GM18861 (cell line): ENCODE measurements at regions not wholly inside any gene's neighbourhood (a gene's known extent, or its start where the extent isn't known, plus 50 kb on each side); places are given as distances from the start of the nearest gene placed in this dataset.

ENCODE experiments used
- ATAC-seq: cut with Tn5 transposase; IDR thresholded peaks from one replicate; pipeline ENCODE4 v1.9.1; 2021; ENCODE audit not compliant: unreplicated experiment

- no peak for ATAC-seq
Observed at GRCh38 chrX:68897118-68897945, 68.5 kb downstream of the EFNB1 start.

DNA sequence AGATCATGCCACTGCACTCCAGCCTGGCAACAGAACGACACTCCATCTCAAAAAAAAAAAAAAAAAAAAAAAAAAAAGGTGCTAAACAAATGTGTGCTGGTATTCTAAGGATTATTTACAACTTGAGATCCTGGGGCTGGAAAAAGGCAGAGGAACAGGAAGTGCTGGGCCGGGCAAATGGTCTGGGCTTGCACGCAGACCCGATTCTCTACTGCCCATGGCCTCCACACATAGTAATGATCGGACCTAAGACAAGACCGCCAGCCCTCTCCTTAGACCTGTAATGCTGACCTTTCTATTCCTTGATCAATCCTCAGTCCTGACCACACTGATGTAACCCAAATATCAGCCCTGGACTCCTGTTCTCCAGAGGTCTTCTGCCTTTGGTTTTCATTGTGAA is 67.8 kb downstream of the EFNB1 start:
- no peak for ATAC-seq

- no peak for ATAC-seq
Observed at GRCh38 chrX:68895778-68896177, 67.0 kb downstream of the EFNB1 start.

- ATAC-seq: no peak
Observed at GRCh38 chrX:68895341-68895755, 66.5 kb downstream of the EFNB1 start.

GRCh38 chrX:68894513-68895340 is 65.9 kb downstream of the EFNB1 start:
- ATAC-seq: no peak

- ATAC-seq: no peak
Observed at GRCh38 chrX:68894142-68894512, 65.3 kb downstream of the EFNB1 start.

DNA sequence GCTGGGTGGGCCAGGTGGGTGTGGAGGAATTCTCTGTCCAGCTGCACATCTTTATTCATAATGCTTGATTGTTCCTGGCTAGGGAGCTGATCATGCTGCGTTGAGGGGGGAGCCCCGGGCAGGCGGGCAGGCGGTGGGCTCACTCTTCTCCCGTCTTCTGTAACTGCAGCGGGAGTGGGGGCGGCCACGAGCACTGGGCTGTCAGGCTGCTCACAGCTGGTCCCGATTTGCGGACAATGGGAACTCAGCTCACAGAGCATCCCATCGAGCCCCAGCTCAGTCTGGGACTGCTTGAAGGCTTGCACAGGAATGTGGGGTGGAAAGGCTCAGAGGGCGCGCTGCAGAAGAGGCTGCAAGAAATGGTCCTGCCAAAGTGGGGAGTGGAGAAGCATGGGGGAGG is 63.8 kb downstream of the EFNB1 start:
- ATAC-seq: no peak

DNA sequence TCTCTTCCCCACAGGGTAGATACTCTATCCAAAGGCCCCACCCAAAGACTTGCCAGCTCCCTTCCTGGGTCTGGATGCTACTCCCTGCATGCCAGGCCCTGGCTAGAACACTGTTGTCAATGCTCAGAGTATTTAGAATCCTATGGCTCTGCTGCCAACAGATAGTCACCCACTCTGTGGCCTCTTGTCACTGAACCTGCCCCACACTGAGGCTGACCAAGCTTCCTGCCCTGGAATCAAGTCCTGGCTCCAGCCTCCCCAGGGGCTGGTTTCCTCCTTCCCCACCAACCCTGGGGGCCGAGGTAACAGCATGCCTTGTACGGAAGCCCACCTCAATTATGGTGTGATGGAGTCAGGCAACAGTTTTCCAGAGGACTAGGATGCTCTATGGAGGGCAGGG is 63.3 kb downstream of the EFNB1 start:
- no peak for ATAC-seq
